KMS-11 (cell line): ENCODE measurements at regions not wholly inside any gene's neighbourhood (a gene's known extent, or its start where the extent isn't known, plus 50 kb on each side); places are given as distances from the start of the nearest gene placed in this dataset.
"Not testable (repeated sequence)": the region's sequence is repeated elsewhere in the genome, so short reads cannot be mapped to it uniquely, and the experiment has no call there.

ENCODE experiments used
- H2AFZ ChIP-seq: fragments of 200-600 bp; sonication (generic); 2 replicates; pipeline ENCODE4 v1.6.1; 2016; ENCODE audit warnings: antibody characterized with exemption, mixed run types, low read depth
- H3K27ac ChIP-seq: fragments of 200-600 bp; sonication (generic); 2 replicates; pipeline ENCODE4 v1.6.1; 2016; ENCODE audit warnings: mild to moderate bottlenecking, mixed run types
- H3K27me3 ChIP-seq: fragments of 200-600 bp; sonication (generic); 2 replicates; pipeline ENCODE4 v1.6.1; 2017; ENCODE audit warnings: mild to moderate bottlenecking, low read depth, mixed run types, moderate library complexity; ENCODE audit not compliant: insufficient read depth
- H3K36me3 ChIP-seq: fragments of 200-600 bp; sonication (generic); 2 replicates; pipeline ENCODE4 v1.6.1; 2017; ENCODE audit warnings: mild to moderate bottlenecking, mixed run types; ENCODE audit not compliant: insufficient read depth
- H3K4me1 ChIP-seq: fragments of 200-600 bp; sonication (generic); 2 replicates; pipeline ENCODE4 v1.6.1; 2016; ENCODE audit warnings: mild to moderate bottlenecking, low read depth, mixed run types; ENCODE audit not compliant: poor library complexity, severe bottlenecking
- H3K4me2 ChIP-seq: fragments of 200-600 bp; sonication (generic); 2 replicates; pipeline ENCODE4 v1.7.0; 2016; ENCODE audit warnings: mild to moderate bottlenecking, mixed run types
- H3K4me3 ChIP-seq: fragments of 200-600 bp; sonication (generic); IDR thresholded peaks from 2 replicates; pipeline ENCODE4 v1.6.1; 2017; ENCODE audit warnings: low read depth, low read length, mixed read lengths; ENCODE audit not compliant: insufficient read depth
- H3K79me2 ChIP-seq: fragments of 200-600 bp; sonication (generic); 2 replicates; pipeline ENCODE4 v1.6.1; 2016; ENCODE audit warnings: low read depth, mixed run types; ENCODE audit not compliant: insufficient read depth
- H3K9ac ChIP-seq: fragments of 200-600 bp; sonication (generic); 2 replicates; pipeline ENCODE4 v1.6.1; 2016; ENCODE audit warnings: mild to moderate bottlenecking, mixed run types
- H4K20me1 ChIP-seq: fragments of 200-600 bp; sonication (generic); 2 replicates; pipeline ENCODE4 v1.6.1; 2016; ENCODE audit warnings: mild to moderate bottlenecking, mixed run types; ENCODE audit not compliant: insufficient read depth
- CTCF ChIP-seq: fragments of 200-600 bp; sonication (generic); conservative IDR thresholded peaks from 2 replicates; pipeline ENCODE4 v1.6.1; 2017; ENCODE audit warnings: low read depth, mild to moderate bottlenecking, antibody characterized with exemption, low read length, moderate library complexity, mixed read lengths

GRCh38 chr16:5751216-5751615, 653.6 kb upstream of the EEF2KMT start:
- H3K9ac ChIP-seq, result no peak overlapping the region
- no peak for TF ChIP-seq CTCF
- H3K79me2 ChIP-seq, result no peaks in the 10 kb centered on the region
- H4K20me1 ChIP-seq, result no peaks in the 10 kb centered on the region
- no peaks in the 10 kb centered on the region for H3K36me3 ChIP-seq
- no peak overlapping the region for H3K4me2 ChIP-seq
- H2AFZ ChIP-seq, result no peak overlapping the region
- no peak overlapping the region for H3K4me3 ChIP-seq
- no peak overlapping the region for H3K27ac ChIP-seq
- no peaks in the 10 kb centered on the region for H3K4me1 ChIP-seq
- H3K27me3 ChIP-seq, result no peaks in the 10 kb centered on the region

- not testable (repeated sequence) for H4K20me1 ChIP-seq, H3K4me1 ChIP-seq, H3K4me3 ChIP-seq, H3K9ac ChIP-seq, H3K79me2 ChIP-seq, H3K27me3 ChIP-seq, H3K4me2 ChIP-seq, H2AFZ ChIP-seq, H3K27ac ChIP-seq, H3K36me3 ChIP-seq
Observed at GRCh38 chr16:5750439-5750838, 652.8 kb upstream of the EEF2KMT start.

- Histone ChIP-seq H3K36me3 (no peaks in the 10 kb centered on the region), H3K9ac (no peak overlapping the region), H3K4me3 (no peak overlapping the region), H3K4me2 (no peak overlapping the region), H3K27ac (no peak overlapping the region), H3K79me2 (no peaks in the 10 kb centered on the region), H3K4me1 (no peaks in the 10 kb centered on the region), H4K20me1 (no peaks in the 10 kb centered on the region), H3K27me3 (no peaks in the 10 kb centered on the region), H2AFZ (no peak overlapping the region)
- no peak for TF ChIP-seq CTCF
Observed at GRCh38 chr16:5738586-5738985, 641.0 kb upstream of the EEF2KMT start.

GRCh38 chr16:5736209-5736930, 638.8 kb upstream of the EEF2KMT start:
- no peak for TF ChIP-seq CTCF
- Histone ChIP-seq H3K27ac (no peak overlapping the region), H3K79me2 (no peaks in the 10 kb centered on the region), H2AFZ (no peak overlapping the region), H3K4me2 (no peak overlapping the region), H3K27me3 (no peaks in the 10 kb centered on the region), H3K4me1 (no peaks in the 10 kb centered on the region), H4K20me1 (no peaks in the 10 kb centered on the region), H3K4me3 (no peak overlapping the region), H3K36me3 (no peaks in the 10 kb centered on the region), H3K9ac (no peak overlapping the region)

- H3K79me2 ChIP-seq, result no peaks in the 10 kb centered on the region
- H2AFZ ChIP-seq, result no peak overlapping the region
- H3K4me2 ChIP-seq, result no peak overlapping the region
- no peak overlapping the region for H3K27ac ChIP-seq
- no peak overlapping the region for H3K9ac ChIP-seq
- H3K27me3 ChIP-seq, result no peaks in the 10 kb centered on the region
- no peak overlapping the region for H3K4me3 ChIP-seq
- H3K4me1 ChIP-seq, result no peaks in the 10 kb centered on the region
- H3K36me3 ChIP-seq, result no peaks in the 10 kb centered on the region
- no peak for TF ChIP-seq CTCF
- no peaks in the 10 kb centered on the region for H4K20me1 ChIP-seq
Observed at GRCh38 chr16:5735444-5735843, 637.8 kb upstream of the EEF2KMT start.
